HUES64 (cell line): ENCODE measurements at regions not wholly inside any gene's neighbourhood (a gene's known extent, or its start where the extent isn't known, plus 50 kb on each side); places are given as distances from the start of the nearest gene placed in this dataset.
A peak's percentile ranks its signal among the peaks of the same experiment; 100 is the strongest.

Experiments
- H3K27ac ChIP-seq: 2 replicates; pipeline ENCODE4 v1.7.0; 2013; ENCODE audit warnings: low read depth, low read length, inconsistent platforms
- H3K27me3 ChIP-seq: 2 replicates; pipeline ENCODE4 v1.6.1; 2013; ENCODE audit warnings: mild to moderate bottlenecking, low read length; ENCODE audit not compliant: insufficient read depth
- H3K36me3 ChIP-seq: 2 replicates; pipeline ENCODE4 v1.6.1; 2013; ENCODE audit warnings: mild to moderate bottlenecking, low read length; ENCODE audit not compliant: insufficient read depth
- H3K4me1 ChIP-seq: 2 replicates; pipeline ENCODE4 v1.6.1; 2013; ENCODE audit warnings: mild to moderate bottlenecking, low read length, moderate library complexity; ENCODE audit not compliant: insufficient read depth
- H3K4me3 ChIP-seq: 2 replicates; pipeline ENCODE4 v1.5.1; 2013; ENCODE audit warnings: mild to moderate bottlenecking, low read length, moderate library complexity
- H3K9ac ChIP-seq: 2 replicates; pipeline ENCODE4 v1.6.1; 2013; ENCODE audit warnings: mild to moderate bottlenecking, low read depth, low read length
- H3K9me3 ChIP-seq: 2 replicates; pipeline ENCODE4 v1.6.1; 2013; ENCODE audit warnings: low read depth, low read length; ENCODE audit not compliant: insufficient read depth
- WGBS: fragments of 150-250, 120-280 bp; methylation state at CpG from one replicate; pipeline ENCODE4 v1.1.7; 2013; ENCODE audit warnings: missing lambda C conversion rate; 5-methylcytosine and 5-hydroxymethylcytosine counted together

DNA sequence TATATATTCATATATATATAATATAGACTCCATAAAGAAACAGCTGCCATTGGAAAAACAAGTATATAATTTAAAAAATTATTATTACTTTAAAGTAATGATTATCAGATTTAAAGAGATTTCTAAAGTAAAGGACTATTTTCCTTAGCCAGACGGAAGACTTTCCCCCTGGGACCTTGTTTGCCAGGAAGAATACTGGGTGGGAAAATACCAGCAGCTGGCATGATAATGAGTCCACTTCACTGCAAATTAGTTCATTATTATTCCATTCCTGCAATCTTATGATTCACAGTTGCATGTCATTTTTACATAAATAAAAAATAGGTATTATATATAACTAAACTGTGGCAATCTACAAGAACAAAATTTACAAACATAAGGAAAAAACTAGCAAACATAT is 339.8 kb upstream of the CDH7 start:
- H3K9ac ChIP-seq = no peak overlapping the region
- no peak overlapping the region for H3K4me3 ChIP-seq
- WGBS = 100% methylated on average over 1 of the region's 1 CpG
- no peak overlapping the region for H3K27ac ChIP-seq
- H3K9me3 ChIP-seq = no peaks in the 10 kb centered on the region
- no peaks in the 10 kb centered on the region for H3K27me3 ChIP-seq
- no peaks in the 10 kb centered on the region for H3K36me3 ChIP-seq
- peaks cover 5% of the 10 kb centered on the region; the same call in 1 of the 2 replicates for H3K4me1 ChIP-seq

DNA sequence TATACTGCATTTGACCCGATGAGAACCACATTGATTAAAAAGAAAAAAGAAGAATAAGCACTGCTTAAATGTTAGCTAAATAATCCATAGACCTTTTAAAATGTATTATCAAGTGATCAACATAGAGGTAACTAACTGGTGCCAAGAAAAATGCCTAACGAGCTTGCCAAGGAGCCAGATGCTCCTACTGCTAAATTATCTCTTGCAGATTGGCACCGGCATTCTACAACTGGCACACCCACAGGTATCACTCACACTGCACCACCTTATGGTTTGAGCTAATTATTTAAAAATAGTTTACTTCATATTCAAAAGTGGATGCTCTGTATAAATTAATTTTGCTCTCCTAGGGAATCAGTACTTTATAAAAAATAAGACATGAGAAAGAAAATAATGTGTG is 341.6 kb upstream of the CDH7 start:
- no peaks in the 10 kb centered on the region for H3K27me3 ChIP-seq
- 90% methylated on average over 2 of the region's 3 CpGs for WGBS
- no peak overlapping the region for H3K27ac ChIP-seq
- no peak overlapping the region for H3K9ac ChIP-seq
- H3K4me3 ChIP-seq = no peak overlapping the region
- peaks cover 2% of the 10 kb centered on the region; the same call in 1 of the 2 replicates for H3K9me3 ChIP-seq
- no peaks in the 10 kb centered on the region for H3K4me1 ChIP-seq
- no peaks in the 10 kb centered on the region for H3K36me3 ChIP-seq

DNA sequence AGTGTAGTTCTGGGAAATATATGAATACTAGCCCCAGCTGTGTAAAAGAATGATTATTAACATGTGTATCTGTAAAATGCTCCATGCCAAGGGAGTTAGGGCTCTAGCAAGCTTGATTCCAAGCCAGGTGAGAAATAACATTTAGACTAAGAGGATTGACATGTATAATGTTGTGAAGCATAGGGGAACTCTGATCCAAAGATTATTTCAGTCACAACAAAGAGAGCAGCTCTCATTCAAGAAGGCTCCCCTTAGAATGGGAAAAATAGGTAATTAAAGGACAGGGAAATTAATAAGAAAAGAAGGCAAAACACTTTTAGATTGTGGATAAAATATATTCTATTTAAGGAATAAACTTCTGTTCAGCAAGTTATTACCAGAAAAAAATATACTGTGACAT is 347.3 kb upstream of the CDH7 start:
- Histone ChIP-seq H3K27me3 (no peaks in the 10 kb centered on the region), H3K27ac (no peak overlapping the region), H3K4me3 (no peak overlapping the region), H3K9me3 (peaks cover 2% of the 10 kb centered on the region; the same call in 1 of the 2 replicates), H3K9ac (no peak overlapping the region), H3K4me1 (peaks cover 8% of the 10 kb centered on the region), H3K36me3 (no peaks in the 10 kb centered on the region)

DNA sequence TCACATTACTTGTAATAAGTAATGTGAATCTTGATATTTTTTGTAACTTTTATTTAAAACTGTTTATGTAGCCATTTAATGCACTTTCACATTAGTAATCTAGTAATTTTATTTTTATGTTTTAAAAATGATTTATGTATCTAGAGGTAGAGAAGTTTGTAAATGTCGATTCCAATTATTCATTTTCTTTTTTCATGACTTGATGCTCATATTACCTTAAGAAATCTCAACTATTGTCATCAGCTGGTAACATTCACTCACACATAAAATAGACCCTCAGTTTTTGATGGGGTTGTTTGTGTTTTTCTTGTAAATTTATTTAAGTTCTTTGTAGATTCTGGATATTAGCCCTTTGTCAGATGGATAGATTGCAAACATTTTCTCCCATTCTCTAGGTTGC is 351.7 kb upstream of the CDH7 start:
- no peaks in the 10 kb centered on the region for H3K27me3 ChIP-seq
- no CpG with 5 or more reads among the region's 1 CpG for WGBS

GRCh38 chr18:65398347-65399075 is 352.3 kb upstream of the CDH7 start:
- Histone ChIP-seq H3K4me1 (peaks cover 8% of the 10 kb centered on the region), H3K9me3 (no peaks in the 10 kb centered on the region), H3K4me3 (no peak overlapping the region), H3K9ac (no peak overlapping the region), H3K36me3 (no peaks in the 10 kb centered on the region), H3K27ac (no peak overlapping the region), H3K27me3 (no peaks in the 10 kb centered on the region)
- 90% methylated on average over 4 of the region's 4 CpGs for WGBS

More for the DNA sequence above, 351.7 kb upstream of the CDH7 start:
- no peak overlapping the region for H3K9ac ChIP-seq
- no peaks in the 10 kb centered on the region for H3K36me3 ChIP-seq
- H3K27ac ChIP-seq = no peak overlapping the region
- H3K4me3 ChIP-seq = no peak overlapping the region
- no peaks in the 10 kb centered on the region for H3K9me3 ChIP-seq
- H3K4me1 ChIP-seq = peaks cover 8% of the 10 kb centered on the region

GRCh38 chr18:65380986-65381385 is 369.8 kb upstream of the CDH7 start:
- 0 out of 2 replicates have a peak, but pooled peaks cover 11% of the 10 kb centered on the region for H3K9me3 ChIP-seq

DNA sequence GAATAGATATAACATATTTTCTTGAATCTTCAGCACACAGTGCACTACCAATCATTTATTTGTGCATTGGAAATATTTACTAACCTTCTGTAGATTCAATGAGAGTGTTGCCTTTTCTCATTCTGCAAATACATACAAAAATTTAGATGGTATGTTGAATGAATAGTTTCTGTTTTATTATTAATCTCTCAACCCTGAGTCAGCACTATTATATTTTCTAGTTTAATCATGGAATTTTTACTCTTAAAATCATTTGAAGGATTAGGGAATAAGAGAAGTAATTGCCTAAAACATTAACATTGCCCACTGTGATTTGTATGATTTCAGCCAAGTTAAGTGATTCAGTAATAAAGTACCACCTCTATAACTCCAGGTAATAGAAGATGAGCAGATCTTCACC is 370.2 kb upstream of the CDH7 start:
- Histone ChIP-seq H3K27me3 (no peaks in the 10 kb centered on the region), H3K9me3 (0 out of 2 replicates have a peak, but pooled peaks cover 11% of the 10 kb centered on the region), H3K4me1 (no peaks in the 10 kb centered on the region), H3K4me3 (no peak overlapping the region), H3K36me3 (no peaks in the 10 kb centered on the region), H3K27ac (no peak overlapping the region), H3K9ac (no peak overlapping the region)

More at GRCh38 chr18:65380986-65381385, 369.8 kb upstream of the CDH7 start:
- Histone ChIP-seq H3K27ac (no peak overlapping the region), H3K9ac (no peak overlapping the region), H3K27me3 (no peaks in the 10 kb centered on the region), H3K36me3 (no peaks in the 10 kb centered on the region), H3K4me1 (no peaks in the 10 kb centered on the region), H3K4me3 (no peak overlapping the region)
- 98% methylated on average over 3 of the region's 3 CpGs for WGBS

DNA sequence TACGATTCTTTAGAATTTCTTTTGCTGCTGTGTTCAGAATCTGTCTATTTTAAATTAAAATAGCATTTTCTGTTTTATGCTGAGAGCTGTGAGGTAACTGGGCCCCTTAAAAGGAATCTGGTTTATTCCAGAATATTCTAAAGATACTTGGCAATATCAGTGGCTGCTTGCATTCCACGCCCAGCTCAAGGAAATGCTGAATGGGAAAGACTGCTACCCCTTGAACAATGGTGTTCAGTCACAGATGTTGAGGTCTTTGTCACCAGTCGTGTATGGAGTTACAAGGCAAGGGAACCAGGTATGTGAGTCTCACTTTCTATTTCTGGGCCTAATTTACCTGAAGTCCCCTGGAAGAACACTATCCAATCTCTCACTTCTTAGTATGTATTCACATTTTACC is 377.9 kb upstream of the CDH7 start:
- 96% methylated on average over 3 of the region's 3 CpGs for WGBS
- Histone ChIP-seq H3K4me3 (no peak overlapping the region), H3K9ac (no peak overlapping the region)

DNA sequence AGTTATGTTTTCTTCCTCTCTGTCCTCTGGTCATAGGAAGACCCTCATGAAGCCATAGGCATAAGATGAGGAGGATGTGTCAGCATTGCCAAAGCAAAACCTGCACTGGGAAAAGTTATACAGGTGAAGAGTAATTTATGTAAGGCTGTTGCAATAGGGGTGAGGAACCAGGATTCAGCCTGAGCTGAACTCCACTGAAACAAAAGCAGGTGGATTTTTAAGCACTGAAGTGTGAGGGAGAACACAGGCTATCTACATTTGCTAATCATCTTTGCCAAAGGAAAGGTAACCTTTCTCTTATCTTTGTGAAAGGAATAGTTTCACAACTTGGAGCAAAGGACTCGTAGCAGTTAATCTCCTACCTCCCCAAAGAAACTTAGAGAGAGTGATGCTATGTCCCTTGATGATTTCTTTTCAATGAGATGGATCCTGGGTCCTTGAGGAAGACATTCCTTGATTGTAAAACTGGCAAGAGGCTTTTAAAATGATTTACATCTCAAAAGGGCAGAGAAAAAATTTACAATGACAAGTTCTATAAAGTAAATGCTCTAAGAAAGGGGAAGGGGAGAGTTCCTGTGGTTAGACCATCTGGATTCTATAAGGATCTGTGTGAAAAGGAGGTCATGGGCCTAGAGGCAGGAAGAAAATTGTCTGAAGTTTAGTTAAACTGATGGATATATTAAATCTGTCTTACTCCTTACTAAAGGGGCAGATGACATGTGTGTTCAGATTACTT is 385.4 kb upstream of the CDH7 start:
- Histone ChIP-seq H3K27me3 (no peaks in the 10 kb centered on the region), H3K36me3 (no peaks in the 10 kb centered on the region), H3K4me1 (peaks cover 35% of the 10 kb centered on the region), H3K27ac (peak overlapping the region; percentile 92), H3K9ac (peak overlapping the region; percentile 44; the same call in 1 of the 2 replicates), H3K9me3 (no peaks in the 10 kb centered on the region), H3K4me3 (no peak overlapping the region)
- WGBS = no CpG with 5 or more reads among the region's 1 CpG

More for the DNA sequence above, 377.9 kb upstream of the CDH7 start:
- Histone ChIP-seq H3K36me3 (no peaks in the 10 kb centered on the region), H3K27ac (no peak overlapping the region), H3K27me3 (no peaks in the 10 kb centered on the region), H3K4me1 (no peaks in the 10 kb centered on the region; the same call in 1 of the 2 replicates), H3K9me3 (no peaks in the 10 kb centered on the region)

- Histone ChIP-seq H3K27ac (peak overlapping the region; percentile 92), H3K4me1 (peaks cover 35% of the 10 kb centered on the region), H3K4me3 (no peak overlapping the region), H3K36me3 (no peaks in the 10 kb centered on the region), H3K9ac (peak overlapping the region; percentile 44; the same call in 1 of the 2 replicates), H3K9me3 (no peaks in the 10 kb centered on the region), H3K27me3 (no peaks in the 10 kb centered on the region)
- 79% methylated on average over 4 of the region's 4 CpGs for WGBS
Observed at GRCh38 chr18:65363911-65364632, 386.7 kb upstream of the CDH7 start.

DNA sequence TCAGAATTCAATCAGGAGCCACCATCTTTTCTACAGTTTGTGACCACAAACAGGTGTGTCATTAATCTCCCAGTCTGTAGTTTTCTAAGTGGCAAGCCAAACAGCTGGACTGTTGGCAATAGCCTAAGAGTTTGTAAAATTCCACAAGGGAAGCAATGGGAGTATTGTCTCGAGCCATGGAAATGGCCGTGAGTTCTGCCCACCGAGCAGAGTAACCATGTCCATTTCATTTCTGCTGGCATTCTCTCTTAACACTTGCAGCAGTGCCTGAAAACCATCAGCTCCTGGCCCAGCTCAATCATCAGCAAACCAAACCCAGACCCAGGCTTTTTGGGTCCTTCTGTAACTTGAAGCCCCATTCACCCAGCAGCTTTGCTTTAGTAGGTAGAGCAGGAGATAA is 387.8 kb upstream of the CDH7 start:
- Histone ChIP-seq H3K9ac (no peak overlapping the region), H3K27me3 (no peaks in the 10 kb centered on the region), H3K27ac (no peak overlapping the region), H3K9me3 (no peaks in the 10 kb centered on the region), H3K4me1 (peaks cover 35% of the 10 kb centered on the region), H3K4me3 (no peak overlapping the region), H3K36me3 (no peaks in the 10 kb centered on the region)
- WGBS = 97% methylated on average over 3 of the region's 3 CpGs
